ENCODE measurements at regions not wholly inside any gene's neighbourhood (a gene's known extent, or its start where the extent isn't known, plus 50 kb on each side); places are given as distances from the start of the nearest gene placed in this dataset.

GRCh38 chr20:6212903-6213302, 90.1 kb upstream of the FERMT1 start:
- Histone ChIP-seq H3K36me3 (ENCODE audit: control insufficient read depth in 2 of 2, extremely low read depth in 1 of 2, insufficient read depth in 2 of 2, low read length in 2 of 2) (no peaks in the 10 kb centered on the region), H3K4me2 (ENCODE audit: control insufficient read depth, extremely low read depth, insufficient read depth, low read depth, low read length) (no peak overlapping the region), H3K9me1 (ENCODE audit: control insufficient read depth, extremely low read depth, insufficient read depth, low read length) (no peaks in the 10 kb centered on the region), H3K9me3 (ENCODE audit: control insufficient read depth, low read depth, low read length) (no peaks in the 10 kb centered on the region), H3K27ac (ENCODE audit: control insufficient read depth, insufficient read depth, low read length) (no peak overlapping the region), H3K4me3 (ENCODE audit: control insufficient read depth in 2 of 3, extremely low read depth in 1 of 3, insufficient read depth in 2 of 3, low read depth in 1 of 3, low read length in 3 of 3) (no peak overlapping the region), H3K9ac (ENCODE audit: control insufficient read depth, extremely low read depth, insufficient read depth, low read length) (no peak overlapping the region), H3K4me1 (ENCODE audit: control insufficient read depth, extremely low read depth, insufficient read depth, low read length) (no peaks in the 10 kb centered on the region), H3K27me3 (ENCODE audit: control insufficient read depth, extremely low read depth, insufficient read depth, low read length) (no peaks in the 10 kb centered on the region), H2AFZ (ENCODE audit: control insufficient read depth, low read length) (no peak overlapping the region), H3K79me2 (ENCODE audit: control insufficient read depth, insufficient read depth, low read length) (no peaks in the 10 kb centered on the region), H4K20me1 (ENCODE audit: control insufficient read depth, extremely low read depth, insufficient read depth, low read length) (no peaks in the 10 kb centered on the region)
- dilution Hi-C loops (cut with MboI; ENCODE audit: extremely low pct_ligation_motif_present, low sequenced_read_pairs): no loop called here
- FAIRE-seq (no peak), DNase-seq (ENCODE audit: low read depth, low spot score) (no peak)
- TF ChIP-seq EZH2 (IDR thresholded peaks at IDR 0.05; ENCODE audit: low read length): no peak
- TF ChIP-seq CTCF (optimal IDR thresholded peaks at IDR 0.05 in 1 of 3, IDR thresholded peaks at IDR 0.05 in 1 of 3, conservative IDR thresholded peaks at IDR 0.05 in 1 of 3; ENCODE audit: extremely low read depth in 1 of 3, insufficient read depth in 2 of 3, low read length in 3 of 3): no peak

GRCh38 chr20:6209093-6209492, 86.3 kb upstream of the FERMT1 start:
- Histone ChIP-seq H3K4me1 (ENCODE audit: control insufficient read depth, extremely low read depth, insufficient read depth, low read length) (no peaks in the 10 kb centered on the region), H3K79me2 (ENCODE audit: control insufficient read depth, insufficient read depth, low read length) (no peaks in the 10 kb centered on the region), H3K4me2 (ENCODE audit: control insufficient read depth, extremely low read depth, insufficient read depth, low read depth, low read length) (no peak overlapping the region), H3K27ac (ENCODE audit: control insufficient read depth, insufficient read depth, low read length) (no peak overlapping the region), H3K9me3 (ENCODE audit: control insufficient read depth, low read depth, low read length) (no peaks in the 10 kb centered on the region), H2AFZ (ENCODE audit: control insufficient read depth, low read length) (no peak overlapping the region), H3K36me3 (ENCODE audit: control insufficient read depth in 2 of 2, extremely low read depth in 1 of 2, insufficient read depth in 2 of 2, low read length in 2 of 2) (no peaks in the 10 kb centered on the region), H3K9me1 (ENCODE audit: control insufficient read depth, extremely low read depth, insufficient read depth, low read length) (no peaks in the 10 kb centered on the region), H3K4me3 (ENCODE audit: control insufficient read depth in 2 of 3, extremely low read depth in 1 of 3, insufficient read depth in 2 of 3, low read depth in 1 of 3, low read length in 3 of 3) (no peak overlapping the region), H4K20me1 (ENCODE audit: control insufficient read depth, extremely low read depth, insufficient read depth, low read length) (no peaks in the 10 kb centered on the region), H3K27me3 (ENCODE audit: control insufficient read depth, extremely low read depth, insufficient read depth, low read length) (no peaks in the 10 kb centered on the region), H3K9ac (ENCODE audit: control insufficient read depth, extremely low read depth, insufficient read depth, low read length) (no peak overlapping the region)
- FAIRE-seq (no peak), DNase-seq (ENCODE audit: low read depth, low spot score) (no peak)
- dilution Hi-C loops (cut with MboI; ENCODE audit: extremely low pct_ligation_motif_present, low sequenced_read_pairs): no loop called here
- TF ChIP-seq CTCF (optimal IDR thresholded peaks at IDR 0.05 in 1 of 3, IDR thresholded peaks at IDR 0.05 in 1 of 3, conservative IDR thresholded peaks at IDR 0.05 in 1 of 3; ENCODE audit: extremely low read depth in 1 of 3, insufficient read depth in 2 of 3, low read length in 3 of 3) (no peak), EZH2 (IDR thresholded peaks at IDR 0.05; ENCODE audit: low read length) (no peak)

All from keratinocyte (primary cell).